Astrocyte of the cerebellum (primary cell): ENCODE measurements at regions not wholly inside any gene's neighbourhood (a gene's known extent, or its start where the extent isn't known, plus 50 kb on each side); places are given as distances from the start of the nearest gene placed in this dataset.

Experiments
- DNase-seq: peaks from one replicate; pipeline ENCODE4 v3.0.0-alpha.2; 2011; ENCODE audit warnings: low read depth
- H3K4me3 ChIP-seq: 2 replicates; pipeline ENCODE4 v1.5.1; 2011; ENCODE audit warnings: mild to moderate bottlenecking, low read depth, low read length, moderate library complexity
- CTCF ChIP-seq: IDR thresholded peaks from 2 replicates; pipeline ENCODE4 v1.5.1; 2012; ENCODE audit warnings: low read length, low read depth, moderate library complexity, mild to moderate bottlenecking; ENCODE audit errors: missing control alignments
- in situ Hi-C: cut with HindIII; loops from 2 replicates; pipeline ENCODE4 v1.10.0; 2017; ENCODE audit warnings: low sequenced_read_pairs

- no peak for TF ChIP-seq CTCF
- DNase-seq = no peak
- H3K4me3 ChIP-seq = no peak overlapping the region
- in situ Hi-C loops = no loop called here
These were observed 621.2 kb upstream of the CDH6 start for GRCh38 chr5:30572279-30572678.

DNA sequence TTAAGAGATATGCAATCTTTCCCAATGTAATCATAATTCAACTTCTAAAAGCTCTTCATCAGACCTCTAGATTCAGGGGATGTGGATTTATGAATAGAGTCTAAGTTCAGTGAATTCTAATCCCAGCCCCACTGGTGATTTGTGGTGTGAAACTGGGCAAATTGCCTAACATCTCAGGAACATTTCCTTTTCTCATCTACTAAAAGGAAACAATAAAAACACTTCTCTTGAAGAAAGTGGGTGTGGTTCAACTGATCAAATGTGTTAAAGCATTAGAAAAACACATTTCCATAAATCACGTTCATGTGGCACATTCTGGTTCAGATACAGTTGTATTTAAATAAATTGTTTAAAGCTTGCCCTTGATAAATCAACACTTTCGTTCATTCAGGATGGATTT lies 631.7 kb upstream of the CDH6 start:
- DNase-seq = no peak
- TF ChIP-seq CTCF = no peak
- in situ Hi-C loops = no loop called here
- H3K4me3 ChIP-seq = no peak overlapping the region

DNA sequence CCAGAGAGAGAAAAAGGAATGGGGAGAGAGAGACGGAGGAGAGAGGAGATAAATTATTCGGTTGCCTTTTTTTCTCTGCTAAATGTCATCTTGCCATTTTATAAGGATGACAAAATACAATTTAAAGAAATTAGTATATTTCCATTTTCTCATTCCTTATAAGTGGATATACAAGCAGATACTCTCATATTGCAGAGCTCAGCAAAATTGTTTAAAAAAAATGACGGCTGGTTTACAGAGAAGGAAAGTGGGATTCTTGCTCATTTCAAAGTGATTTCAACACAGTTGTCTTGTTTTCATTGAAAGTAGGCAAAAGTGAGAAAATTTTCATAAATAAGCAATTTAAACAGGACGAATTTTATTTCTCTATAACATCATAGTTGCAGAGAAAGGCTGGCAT lies 641.9 kb upstream of the CDH6 start:
- no peak for TF ChIP-seq CTCF
- in situ Hi-C loops = no loop called here
- no peak for DNase-seq

DNA sequence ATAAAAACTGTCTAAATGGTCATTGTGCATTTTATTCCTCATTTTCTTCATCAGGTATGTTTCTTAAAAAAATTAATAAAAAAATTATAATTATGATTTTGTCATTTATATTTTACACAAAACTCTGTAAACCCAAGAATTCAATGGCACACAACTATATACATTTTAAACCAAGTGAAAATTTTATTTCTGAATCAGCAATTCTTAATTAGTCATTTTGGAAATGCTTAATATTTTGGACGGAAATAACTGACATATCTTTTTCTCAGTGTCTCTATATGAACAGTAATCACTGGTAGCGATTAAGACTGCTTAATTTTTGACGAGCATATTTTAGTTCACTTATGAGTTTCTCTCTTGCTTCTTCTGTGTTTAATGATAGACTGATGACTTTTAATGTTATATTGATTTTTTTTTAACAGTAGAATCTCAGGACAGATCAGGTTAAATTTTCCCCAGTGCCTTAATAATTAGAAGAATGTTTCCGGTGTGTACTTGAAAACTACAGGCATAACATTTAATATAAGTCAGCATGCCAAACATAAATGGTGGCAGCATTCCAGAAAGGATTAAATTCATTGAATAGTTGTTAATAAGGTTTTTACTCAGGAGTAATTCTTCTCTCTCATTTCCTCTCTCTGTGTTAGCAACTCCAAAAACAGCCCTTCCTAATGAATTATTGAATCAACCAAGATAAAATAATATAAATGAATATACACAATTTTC lies 644.7 kb upstream of the CDH6 start:
- TF ChIP-seq CTCF = no peak
- in situ Hi-C loops = no loop called here

More for the DNA sequence above, 641.9 kb upstream of the CDH6 start:
- no peak overlapping the region for H3K4me3 ChIP-seq

GRCh38 chr5:30540150-30540549 lies 653.3 kb upstream of the CDH6 start:
- DNase-seq = no peak
- in situ Hi-C loops = no loop called here
- no peak for TF ChIP-seq CTCF
- no peak overlapping the region for H3K4me3 ChIP-seq

More for the DNA sequence above, 644.7 kb upstream of the CDH6 start:
- no peak for DNase-seq
- no peak overlapping the region for H3K4me3 ChIP-seq

DNA sequence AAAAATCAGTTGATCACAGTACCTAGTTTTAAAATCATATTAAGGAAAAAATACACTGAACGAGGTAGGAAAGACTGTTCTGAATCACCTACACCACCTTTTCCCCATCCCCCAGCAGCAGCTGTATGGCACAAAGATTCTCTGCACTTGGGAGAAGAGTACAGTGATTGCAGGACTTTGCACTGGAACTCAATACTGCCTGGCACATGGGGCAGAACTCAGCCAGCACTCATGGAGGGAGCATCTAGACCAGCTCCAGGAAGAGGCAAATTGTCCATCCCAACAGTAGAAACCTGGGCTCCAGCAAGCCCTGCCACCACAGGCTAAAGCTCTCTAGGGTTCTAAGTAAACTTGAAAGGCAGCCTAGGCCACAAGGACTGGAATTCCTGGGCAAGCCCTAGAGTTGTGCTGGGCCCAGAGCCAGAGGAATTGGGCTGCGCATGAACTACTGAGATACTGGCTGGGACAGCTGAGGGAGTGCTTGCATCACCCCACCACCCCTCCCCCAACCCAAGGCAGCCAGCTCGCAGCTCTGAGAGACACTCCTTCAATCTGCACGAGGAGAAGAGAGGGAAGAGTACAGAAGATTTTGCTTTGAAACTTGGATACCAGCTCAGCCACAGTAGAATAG lies 654.4 kb upstream of the CDH6 start:
- H3K4me3 ChIP-seq = no peak overlapping the region
- peak; percentile 66 for DNase-seq
- in situ Hi-C loops = no loop called here
- TF ChIP-seq CTCF = no peak
